ENCODE measurements at regions not wholly inside any gene's neighbourhood (a gene's known extent, or its start where the extent isn't known, plus 50 kb on each side); places are given as distances from the start of the nearest gene placed in this dataset.
"Not testable (repeated sequence)": the region's sequence is repeated elsewhere in the genome, so short reads cannot be mapped to it uniquely, and the experiment has no call there.

DNA sequence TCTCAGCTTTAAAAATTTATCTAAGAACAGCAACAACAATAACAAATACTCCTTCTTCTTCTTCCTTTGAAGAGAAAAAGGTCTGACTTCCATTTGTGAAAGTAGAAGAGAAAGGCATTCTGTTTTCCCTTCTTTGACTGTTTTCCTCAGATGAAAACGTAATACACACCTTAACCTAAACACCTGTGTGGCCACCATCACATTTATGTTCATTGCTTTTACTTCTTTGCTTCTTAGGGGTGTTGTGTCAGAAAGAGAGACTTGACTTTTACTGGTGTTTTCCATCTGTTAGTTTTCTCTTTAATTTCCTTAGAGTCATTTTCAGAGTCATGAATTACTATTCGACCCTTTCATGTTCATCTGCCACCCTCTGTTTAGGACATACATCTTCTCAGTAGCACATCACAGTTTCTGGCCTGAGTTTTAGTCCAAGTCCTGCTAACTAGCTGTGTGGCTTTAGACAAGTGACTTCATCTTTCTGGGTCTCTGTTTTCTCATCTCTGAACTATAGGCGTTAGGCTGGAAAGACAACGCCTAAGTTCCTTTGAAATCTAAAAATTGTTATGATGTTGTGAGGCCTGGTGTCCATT, 283.8 kb downstream of the GATA3 start:
- Mint-ChIP-seq H3K9me3 (ENCODE audit: unreplicated experiment) (peaks cover 2% of the 10 kb centered on the region), H3K27ac (ENCODE audit: unreplicated experiment) (no peak overlapping the region)

DNA sequence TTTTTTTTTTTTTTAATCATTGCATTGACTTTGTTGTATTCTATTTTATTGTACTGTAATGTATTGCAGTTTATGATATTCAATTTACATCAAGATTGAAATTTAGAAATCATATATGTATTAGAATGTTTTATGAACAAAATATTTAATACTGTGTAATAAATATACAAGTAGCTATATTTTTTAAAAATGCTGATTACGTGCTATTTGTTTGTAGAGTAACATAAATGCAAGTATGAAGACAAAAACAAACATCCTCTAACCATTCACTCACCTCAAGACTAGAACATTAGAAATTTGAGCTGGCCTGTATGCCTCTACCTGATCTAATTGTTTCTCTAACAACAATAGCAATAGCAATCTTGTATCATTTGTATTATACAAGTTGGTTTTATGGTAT, 290.3 kb downstream of the GATA3 start:
- FAIRE-seq = no peak
- H2AFZ ChIP-seq (ENCODE audit: low read depth, low read length) = no peak overlapping the region
- H3K4me3 ChIP-seq (ENCODE audit: insufficient read depth, low read depth, low read length) = no peak overlapping the region
- H3K9ac ChIP-seq (ENCODE audit: low read length) = no peak overlapping the region
- Mint-ChIP-seq H3K4me1 (ENCODE audit: low read depth, unreplicated experiment) (no peaks in the 10 kb centered on the region), H3K9me3 (ENCODE audit: unreplicated experiment) (peaks cover 2% of the 10 kb centered on the region), H3K27me3 (ENCODE audit: low read depth, unreplicated experiment) (peaks cover 14% of the 10 kb centered on the region), H3K27ac (ENCODE audit: unreplicated experiment) (no peak overlapping the region), H3K36me3 (ENCODE audit: low read depth, unreplicated experiment) (no peaks in the 10 kb centered on the region), H3K4me3 (ENCODE audit: unreplicated experiment) (no peak overlapping the region)
- H3K36me3 ChIP-seq (ENCODE audit: insufficient read depth, low read length) = no peaks in the 10 kb centered on the region
- TF ChIP-seq, protein P1, sequence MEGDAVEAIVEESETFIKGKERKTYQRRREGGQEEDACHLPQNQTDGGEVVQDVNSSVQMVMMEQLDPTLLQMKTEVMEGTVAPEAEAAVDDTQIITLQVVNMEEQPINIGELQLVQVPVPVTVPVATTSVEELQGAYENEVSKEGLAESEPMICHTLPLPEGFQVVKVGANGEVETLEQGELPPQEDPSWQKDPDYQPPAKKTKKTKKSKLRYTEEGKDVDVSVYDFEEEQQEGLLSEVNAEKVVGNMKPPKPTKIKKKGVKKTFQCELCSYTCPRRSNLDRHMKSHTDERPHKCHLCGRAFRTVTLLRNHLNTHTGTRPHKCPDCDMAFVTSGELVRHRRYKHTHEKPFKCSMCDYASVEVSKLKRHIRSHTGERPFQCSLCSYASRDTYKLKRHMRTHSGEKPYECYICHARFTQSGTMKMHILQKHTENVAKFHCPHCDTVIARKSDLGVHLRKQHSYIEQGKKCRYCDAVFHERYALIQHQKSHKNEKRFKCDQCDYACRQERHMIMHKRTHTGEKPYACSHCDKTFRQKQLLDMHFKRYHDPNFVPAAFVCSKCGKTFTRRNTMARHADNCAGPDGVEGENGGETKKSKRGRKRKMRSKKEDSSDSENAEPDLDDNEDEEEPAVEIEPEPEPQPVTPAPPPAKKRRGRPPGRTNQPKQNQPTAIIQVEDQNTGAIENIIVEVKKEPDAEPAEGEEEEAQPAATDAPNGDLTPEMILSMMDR (IDR thresholded peaks at IDR 0.05; ENCODE audit: insufficient read depth, low read depth, low read length) = no peak
- no peak for TF ChIP-seq EZH2 (IDR thresholded peaks at IDR 0.05; ENCODE audit: insufficient read depth, low read length)
- no peak for DNase-seq (ENCODE audit: low read depth)
- H3K27me3 ChIP-seq (ENCODE audit: insufficient read depth, low read length) = peaks cover 3% of the 10 kb centered on the region
- no peak overlapping the region for H3K27ac ChIP-seq (ENCODE audit: low read depth, low read length)
- no peaks in the 10 kb centered on the region for H3K79me2 ChIP-seq (ENCODE audit: insufficient read depth, low read length)
- H3K4me2 ChIP-seq (ENCODE audit: low read length) = no peak overlapping the region
- no peaks in the 10 kb centered on the region for H4K20me1 ChIP-seq (ENCODE audit: insufficient read depth, low read length)
- no peaks in the 10 kb centered on the region for H3K4me1 ChIP-seq (ENCODE audit: insufficient read depth, low read length)
- no peaks in the 10 kb centered on the region for H3K9me3 ChIP-seq (ENCODE audit: insufficient read depth, low read depth, low read length)

More for the DNA sequence above, 283.8 kb downstream of the GATA3 start:
- Histone ChIP-seq H4K20me1 (ENCODE audit: insufficient read depth, low read length) (no peaks in the 10 kb centered on the region), H3K9ac (ENCODE audit: low read length) (no peak overlapping the region), H3K4me2 (ENCODE audit: low read length) (no peak overlapping the region), H3K4me3 (ENCODE audit: insufficient read depth, low read depth, low read length) (no peak overlapping the region), H3K36me3 (ENCODE audit: insufficient read depth, low read length) (no peaks in the 10 kb centered on the region), H3K4me1 (ENCODE audit: insufficient read depth, low read length) (no peaks in the 10 kb centered on the region), H3K9me3 (ENCODE audit: insufficient read depth, low read depth, low read length) (no peaks in the 10 kb centered on the region), H3K27ac (ENCODE audit: low read depth, low read length) (no peak overlapping the region), H3K27me3 (ENCODE audit: insufficient read depth, low read length) (peaks cover 1% of the 10 kb centered on the region), H3K79me2 (ENCODE audit: insufficient read depth, low read length) (no peaks in the 10 kb centered on the region), H2AFZ (ENCODE audit: low read depth, low read length) (no peak overlapping the region)
- TF ChIP-seq, protein P1 (IDR thresholded peaks at IDR 0.05; ENCODE audit: insufficient read depth, low read depth, low read length) = no peak
- no peak for TF ChIP-seq EZH2 (IDR thresholded peaks at IDR 0.05; ENCODE audit: insufficient read depth, low read length)
- Mint-ChIP-seq H3K4me3 (ENCODE audit: unreplicated experiment) (no peak overlapping the region), H3K27me3 (ENCODE audit: low read depth, unreplicated experiment) (peaks cover 22% of the 10 kb centered on the region), H3K4me1 (ENCODE audit: low read depth, unreplicated experiment) (no peaks in the 10 kb centered on the region), H3K36me3 (ENCODE audit: low read depth, unreplicated experiment) (no peaks in the 10 kb centered on the region)
- no peak for FAIRE-seq
- no peak for DNase-seq (ENCODE audit: low read depth)

DNA sequence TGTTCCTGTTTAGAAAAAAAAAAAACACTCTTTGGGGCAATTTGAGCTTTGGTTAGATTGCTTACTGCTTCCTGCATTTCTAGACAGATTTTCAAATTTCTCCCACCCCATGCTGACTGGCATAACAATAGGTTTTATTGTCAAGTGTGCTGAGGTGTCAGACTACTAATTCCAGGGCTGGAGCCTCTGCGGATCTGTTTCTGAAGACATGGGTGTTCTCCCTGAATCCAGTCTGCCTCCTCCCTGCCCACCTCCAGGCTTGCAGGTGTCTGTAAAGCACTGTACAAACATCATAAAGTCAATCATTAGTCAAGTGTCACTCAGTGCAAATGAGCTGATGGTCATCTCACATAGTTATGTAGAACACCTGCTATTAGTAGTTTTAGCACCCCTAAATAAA, 292.4 kb downstream of the GATA3 start:
- H3K36me3 Mint-ChIP-seq (ENCODE audit: low read depth, unreplicated experiment) = no peaks in the 10 kb centered on the region
- no peak for TF ChIP-seq EZH2 (IDR thresholded peaks at IDR 0.05; ENCODE audit: insufficient read depth, low read length)
- TF ChIP-seq, protein P1 (IDR thresholded peaks at IDR 0.05; ENCODE audit: insufficient read depth, low read depth, low read length) = no peak
- H3K9me3 Mint-ChIP-seq (ENCODE audit: unreplicated experiment) = no peaks in the 10 kb centered on the region
- H2AFZ ChIP-seq (ENCODE audit: low read depth, low read length) = no peak overlapping the region
- FAIRE-seq = no peak
- no peak overlapping the region for H3K27ac ChIP-seq (ENCODE audit: low read depth, low read length)
- no peaks in the 10 kb centered on the region for H3K79me2 ChIP-seq (ENCODE audit: insufficient read depth, low read length)
- H4K20me1 ChIP-seq (ENCODE audit: insufficient read depth, low read length) = no peaks in the 10 kb centered on the region
- H3K9me3 ChIP-seq (ENCODE audit: insufficient read depth, low read depth, low read length) = no peaks in the 10 kb centered on the region
- H3K4me3 Mint-ChIP-seq (ENCODE audit: unreplicated experiment) = no peak overlapping the region
- H3K27me3 ChIP-seq (ENCODE audit: insufficient read depth, low read length) = peaks cover 3% of the 10 kb centered on the region
- peaks cover 6% of the 10 kb centered on the region for H3K27me3 Mint-ChIP-seq (ENCODE audit: low read depth, unreplicated experiment)
- no peak overlapping the region for H3K4me3 ChIP-seq (ENCODE audit: insufficient read depth, low read depth, low read length)
- H3K4me1 ChIP-seq (ENCODE audit: insufficient read depth, low read length) = no peaks in the 10 kb centered on the region
- no peak overlapping the region for H3K4me2 ChIP-seq (ENCODE audit: low read length)
- H3K27ac Mint-ChIP-seq (ENCODE audit: unreplicated experiment) = no peak overlapping the region
- H3K36me3 ChIP-seq (ENCODE audit: insufficient read depth, low read length) = no peaks in the 10 kb centered on the region
- no peak overlapping the region for H3K9ac ChIP-seq (ENCODE audit: low read length)
- peaks cover 7% of the 10 kb centered on the region for H3K4me1 Mint-ChIP-seq (ENCODE audit: low read depth, unreplicated experiment)
- DNase-seq (ENCODE audit: low read depth) = no peak

DNA sequence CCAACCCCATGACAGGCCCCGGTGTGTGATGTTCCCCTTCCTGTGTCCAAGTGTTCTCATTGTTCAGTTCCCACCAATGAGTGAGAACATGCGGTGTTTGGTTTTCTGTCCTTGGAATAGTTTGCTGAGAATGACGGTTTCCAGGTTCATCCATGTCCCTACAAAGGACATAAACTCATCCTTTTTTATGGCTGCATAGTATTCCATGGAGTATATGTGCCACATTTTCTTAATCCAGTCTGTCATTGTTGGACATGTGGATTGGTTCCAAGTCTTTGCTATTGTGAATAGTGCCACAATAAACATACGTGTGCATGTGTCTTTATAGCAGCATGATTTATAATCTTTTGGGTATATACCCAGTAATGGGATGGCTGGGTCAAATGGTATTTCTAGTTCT, 293.1 kb downstream of the GATA3 start:
- H4K20me1 ChIP-seq (ENCODE audit: insufficient read depth, low read length); H3K27ac ChIP-seq (ENCODE audit: low read depth, low read length); H3K9ac ChIP-seq (ENCODE audit: low read length); H3K36me3 ChIP-seq (ENCODE audit: insufficient read depth, low read length); H3K4me3 ChIP-seq (ENCODE audit: insufficient read depth, low read depth, low read length); H3K9me3 Mint-ChIP-seq (ENCODE audit: unreplicated experiment); H3K27me3 ChIP-seq (ENCODE audit: insufficient read depth, low read length); FAIRE-seq; H3K4me1 Mint-ChIP-seq (ENCODE audit: low read depth, unreplicated experiment); H3K27me3 Mint-ChIP-seq (ENCODE audit: low read depth, unreplicated experiment); H3K9me3 ChIP-seq (ENCODE audit: insufficient read depth, low read depth, low read length); H3K36me3 Mint-ChIP-seq (ENCODE audit: low read depth, unreplicated experiment); H2AFZ ChIP-seq (ENCODE audit: low read depth, low read length); H3K27ac Mint-ChIP-seq (ENCODE audit: unreplicated experiment); H3K4me3 Mint-ChIP-seq (ENCODE audit: unreplicated experiment); DNase-seq (ENCODE audit: low read depth); H3K4me2 ChIP-seq (ENCODE audit: low read length); H3K4me1 ChIP-seq (ENCODE audit: insufficient read depth, low read length); H3K79me2 ChIP-seq (ENCODE audit: insufficient read depth, low read length): not testable (repeated sequence)
